ENCODE measurements at regions not wholly inside any gene's neighbourhood (a gene's known extent, or its start where the extent isn't known, plus 50 kb on each side); places are given as distances from the start of the nearest gene placed in this dataset.
A peak's percentile ranks its signal among the peaks of the same experiment; 100 is the strongest.

GRCh38 chr5:56357426-56357825 lies 124.3 kb upstream of the ANKRD55 start:
- Histone ChIP-seq H3K4me3 (no peak overlapping the region), H3K27ac (no peak overlapping the region)

DNA sequence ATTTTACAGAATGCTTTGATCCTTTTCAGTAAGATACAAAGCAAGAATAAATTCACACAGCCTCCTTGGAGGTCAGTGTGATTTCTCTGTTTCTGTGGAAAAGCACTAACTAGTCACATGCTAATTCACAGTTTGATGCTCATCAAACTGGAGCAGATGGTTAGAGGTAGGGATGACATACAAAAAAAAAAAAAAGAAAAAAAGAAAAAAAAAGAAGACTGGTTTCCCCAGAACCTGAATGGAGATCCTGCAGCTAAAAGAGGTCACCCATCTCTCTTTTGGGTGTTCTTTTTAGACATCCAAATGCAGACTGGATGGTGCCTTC lies 123.7 kb upstream of the ANKRD55 start:
- peak overlapping the region in 2 of 21 experiments; percentile 34 to 55 for H3K27ac ChIP-seq

GRCh38 chr5:56356121-56356835 lies 123.1 kb upstream of the ANKRD55 start:
- peak overlapping the region in 2 of 21 experiments; percentile 34 to 55 for H3K27ac ChIP-seq

More for the DNA sequence above, 123.7 kb upstream of the ANKRD55 start:
- H3K4me3 ChIP-seq, result no peak overlapping the region

DNA sequence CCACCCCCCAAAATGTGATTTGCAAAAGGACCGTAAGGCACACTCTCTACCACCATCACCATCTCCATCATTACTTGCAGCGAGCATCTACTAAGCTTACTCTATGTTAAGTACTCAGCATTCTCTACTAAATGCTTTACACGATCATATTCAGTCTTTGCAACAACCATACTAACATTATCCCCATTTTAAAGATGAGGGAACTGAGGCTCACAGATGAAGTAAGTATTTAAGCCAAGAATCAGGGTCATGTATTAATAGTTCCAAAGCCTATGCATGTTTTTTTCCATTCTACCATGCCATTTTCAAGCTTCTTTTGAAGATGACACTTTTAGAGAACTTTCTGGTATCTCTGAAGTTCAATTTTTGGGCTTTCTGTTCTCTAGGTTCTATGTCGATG lies 121.7 kb upstream of the ANKRD55 start:
- no peak overlapping the region for H3K4me3 ChIP-seq
- no peak overlapping the region for H3K27ac ChIP-seq

More at GRCh38 chr5:56356121-56356835, 123.1 kb upstream of the ANKRD55 start:
- H3K4me3 ChIP-seq, result no peak overlapping the region

- H3K4me3 ChIP-seq, result no peak overlapping the region
- H3K27ac ChIP-seq, result no peak overlapping the region
Observed at GRCh38 chr5:56352808-56353590, 119.9 kb upstream of the ANKRD55 start.

- no peak overlapping the region for H3K4me3 ChIP-seq
- peak overlapping the region in 2 of 21 experiments; percentile 24 to 48 for H3K27ac ChIP-seq
Observed at GRCh38 chr5:56350597-56351170, 117.6 kb upstream of the ANKRD55 start.

- peak overlapping the region in 2 of 21 experiments; percentile 48 to 51 for H3K27ac ChIP-seq
- no peak overlapping the region for H3K4me3 ChIP-seq
Observed at GRCh38 chr5:56350011-56350596, 117.0 kb upstream of the ANKRD55 start.

DNA sequence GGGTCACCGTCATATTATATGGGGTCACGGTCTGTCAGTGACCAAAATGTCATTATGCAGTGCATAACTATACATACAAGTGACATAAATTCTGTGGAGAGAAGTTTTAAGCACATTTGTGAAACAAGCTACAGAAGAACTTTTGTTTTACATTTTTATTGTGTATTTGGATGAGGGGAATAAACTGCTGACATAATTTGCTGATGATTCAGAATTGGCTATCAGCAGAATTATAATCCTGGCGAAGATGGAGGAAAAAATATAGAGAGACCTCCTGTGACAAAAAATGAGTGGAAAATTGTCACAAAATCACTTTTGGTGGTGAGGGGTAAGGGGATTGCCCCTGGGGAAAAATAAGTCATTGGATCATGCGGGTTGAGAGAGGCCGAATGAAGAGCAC lies 116.3 kb upstream of the ANKRD55 start:
- H3K27ac ChIP-seq, result peak overlapping the region in 1 of 21 experiments; percentile 51

DNA sequence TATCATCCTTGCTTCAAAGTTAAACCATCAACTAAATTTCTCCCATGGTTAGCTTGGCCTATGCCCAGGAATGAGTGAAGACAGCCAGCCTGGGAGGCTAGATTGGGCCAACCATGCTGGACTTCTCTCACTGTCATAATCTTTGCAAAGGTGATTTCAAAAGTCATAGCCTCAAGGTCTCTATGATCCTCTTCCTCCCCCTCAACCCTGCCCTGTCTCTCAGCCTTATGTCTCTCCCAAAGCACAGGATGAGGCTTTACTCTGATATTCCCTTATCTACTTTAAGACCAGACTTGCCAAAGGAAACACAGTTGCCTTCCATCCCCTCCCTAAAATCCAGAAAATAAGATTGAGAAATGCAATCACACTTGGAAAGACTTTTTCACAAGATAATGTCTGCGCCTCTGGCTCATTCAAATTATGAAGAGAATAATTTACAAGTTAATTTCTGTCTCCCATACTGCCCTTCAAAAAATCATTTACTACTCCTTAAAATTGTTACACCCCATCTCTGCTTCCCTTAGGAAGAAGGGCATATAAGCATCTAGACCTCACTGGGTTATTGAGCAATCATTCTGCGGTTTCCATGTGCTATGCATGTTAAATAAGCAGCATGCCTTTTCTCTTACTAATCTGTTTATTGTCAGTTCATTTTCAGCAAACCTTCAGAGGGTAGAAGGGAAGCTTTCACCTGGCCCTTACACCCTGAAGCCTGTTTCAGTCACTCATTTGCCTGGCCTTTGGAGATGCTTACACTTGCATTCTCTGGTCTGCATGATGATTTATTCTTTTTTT lies 113.8 kb upstream of the ANKRD55 start:
- H3K27ac ChIP-seq, result peak overlapping the region in 4 of 21 experiments; percentile 12 to 57 (median 33)
- no peak overlapping the region for H3K4me3 ChIP-seq

More for the DNA sequence above, 116.3 kb upstream of the ANKRD55 start:
- H3K4me3 ChIP-seq, result no peak overlapping the region

DNA sequence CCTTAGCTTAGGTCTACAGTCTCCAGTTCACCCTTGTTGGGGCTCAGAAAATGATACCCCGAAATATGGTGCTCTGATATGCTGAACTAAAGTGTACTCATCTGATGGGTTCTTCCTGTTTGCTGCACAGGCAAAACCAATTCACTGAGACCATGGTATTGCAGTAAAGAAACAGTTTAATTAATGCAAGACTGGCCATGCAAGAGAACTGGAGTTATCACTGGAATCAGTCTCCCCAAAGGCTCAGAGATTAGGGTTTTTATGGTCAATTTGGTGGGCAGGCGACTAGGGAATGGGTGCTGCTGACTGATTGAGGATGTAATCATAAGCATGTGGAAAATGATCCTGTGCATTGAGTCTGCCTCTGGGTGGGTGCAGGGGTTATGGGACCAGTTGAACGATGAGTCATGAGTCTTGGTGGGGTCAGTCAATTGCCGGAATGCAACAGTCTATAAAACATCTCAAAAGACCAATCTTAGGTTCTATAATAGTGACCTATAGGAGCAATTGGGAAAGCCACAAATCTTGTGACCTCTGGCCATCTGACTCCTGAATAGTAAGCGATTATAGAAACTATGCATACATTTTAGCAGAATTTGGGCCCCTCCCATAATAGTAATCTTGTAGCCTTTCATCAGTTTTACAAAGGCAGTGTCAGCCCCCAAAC lies 113.0 kb upstream of the ANKRD55 start:
- Histone ChIP-seq H3K27ac (peak overlapping the region in 3 of 21 experiments; percentile 12 to 57 (median 21)), H3K4me3 (no peak overlapping the region)

DNA sequence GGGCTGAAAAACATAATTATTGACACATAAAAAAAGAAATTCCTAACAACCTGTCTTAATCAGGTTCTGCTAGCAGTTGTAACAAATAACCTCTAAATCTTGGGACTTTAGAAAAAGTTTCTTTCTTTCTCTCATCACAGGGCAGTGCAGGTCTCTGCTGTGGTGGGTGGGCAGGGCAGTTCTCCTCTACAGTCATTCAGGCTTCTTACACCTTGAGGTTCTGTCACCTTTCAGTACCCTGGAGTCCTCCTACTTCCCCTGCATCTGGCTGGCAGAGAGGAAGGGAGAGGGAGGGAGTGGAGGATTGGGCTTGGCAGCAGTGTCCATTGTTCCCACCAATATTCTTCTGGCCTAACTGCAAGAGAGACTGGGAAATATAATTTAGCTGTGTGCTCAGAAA lies 112.2 kb upstream of the ANKRD55 start:
- no peak overlapping the region for H3K4me3 ChIP-seq
- H3K27ac ChIP-seq, result no peak overlapping the region

DNA sequence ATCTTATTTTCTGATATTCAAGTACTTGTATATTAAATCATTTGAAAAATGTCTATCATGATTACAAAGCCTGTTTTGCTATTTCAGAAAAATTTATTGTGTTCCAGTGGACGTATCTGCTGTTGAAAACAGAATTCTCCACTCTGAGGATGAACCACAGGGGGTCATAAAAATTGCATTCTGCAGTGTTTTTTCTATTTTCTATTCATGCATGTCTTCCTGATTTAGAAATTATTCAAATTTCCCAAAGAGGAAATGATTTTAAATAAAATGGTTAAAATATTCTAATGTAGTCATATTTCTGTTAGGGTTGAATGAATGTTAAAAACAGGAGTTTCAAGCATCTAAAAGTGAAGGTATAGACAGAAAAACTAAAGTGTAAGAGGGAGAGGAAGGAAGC lies 111.5 kb upstream of the ANKRD55 start:
- Histone ChIP-seq H3K4me3 (no peak overlapping the region), H3K27ac (no peak overlapping the region)

- H3K4me3 ChIP-seq, result no peak overlapping the region
- no peak overlapping the region for H3K27ac ChIP-seq
Observed at GRCh38 chr5:56343988-56344387, 110.9 kb upstream of the ANKRD55 start.

- no peak overlapping the region for H3K27ac ChIP-seq
- H3K4me3 ChIP-seq, result no peak overlapping the region
Observed at GRCh38 chr5:56342616-56343015, 109.5 kb upstream of the ANKRD55 start.

GRCh38 chr5:56340196-56340980 lies 107.3 kb upstream of the ANKRD55 start:
- Histone ChIP-seq H3K27ac (no peak overlapping the region), H3K4me3 (no peak overlapping the region)

DNA sequence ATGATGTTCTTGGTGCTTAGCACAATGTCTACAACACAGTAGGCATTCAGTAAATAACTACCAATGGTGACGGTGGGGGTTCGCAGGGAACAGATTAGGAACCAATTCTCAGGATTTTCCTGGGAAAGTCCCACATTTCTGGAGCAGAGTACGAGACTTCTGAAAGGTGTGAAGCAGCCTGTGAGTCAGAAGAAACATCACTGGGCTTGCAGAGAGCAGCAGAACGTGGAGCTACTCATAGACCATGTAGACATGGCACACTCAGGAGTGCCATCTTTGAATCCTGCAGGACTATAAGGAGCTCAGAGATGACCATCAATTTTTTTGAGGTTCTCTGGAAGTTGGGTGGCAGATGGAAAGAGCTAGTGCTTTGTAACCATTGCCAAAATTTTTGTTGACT lies 106.6 kb upstream of the ANKRD55 start:
- no peak overlapping the region for H3K4me3 ChIP-seq
- no peak overlapping the region for H3K27ac ChIP-seq

DNA sequence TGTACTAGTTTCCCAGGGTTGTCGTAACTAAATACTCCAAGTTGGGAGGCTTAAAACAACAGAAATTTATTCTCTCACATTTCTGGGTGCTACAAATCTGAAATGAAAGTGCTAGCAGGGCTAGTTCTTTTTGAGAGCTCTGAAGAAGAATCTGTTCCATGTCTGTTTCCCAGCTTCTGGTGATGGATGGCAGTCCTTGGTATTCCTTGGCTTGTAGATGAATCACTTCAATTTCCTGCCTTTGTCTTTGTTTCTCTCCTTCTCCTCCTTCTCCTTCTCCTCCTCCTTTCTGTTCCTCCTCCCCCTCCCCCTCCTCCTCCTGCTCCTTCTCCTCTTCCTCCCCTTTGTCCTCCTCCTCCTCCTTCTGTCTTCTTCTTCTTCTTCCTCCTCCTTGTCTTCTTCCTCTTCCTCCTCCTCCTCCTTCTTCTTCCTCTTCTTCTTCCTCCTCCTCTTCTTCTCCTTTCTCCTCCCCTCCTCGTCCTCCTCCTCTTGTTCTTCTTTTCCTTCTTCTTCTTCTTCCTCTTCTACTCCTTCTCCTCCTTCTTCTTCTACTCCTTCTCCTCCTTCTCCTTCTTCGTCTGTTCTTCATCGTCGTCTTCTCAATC lies 104.7 kb upstream of the ANKRD55 start:
- Histone ChIP-seq H3K4me3 (no peak overlapping the region), H3K27ac (no peak overlapping the region)

DNA sequence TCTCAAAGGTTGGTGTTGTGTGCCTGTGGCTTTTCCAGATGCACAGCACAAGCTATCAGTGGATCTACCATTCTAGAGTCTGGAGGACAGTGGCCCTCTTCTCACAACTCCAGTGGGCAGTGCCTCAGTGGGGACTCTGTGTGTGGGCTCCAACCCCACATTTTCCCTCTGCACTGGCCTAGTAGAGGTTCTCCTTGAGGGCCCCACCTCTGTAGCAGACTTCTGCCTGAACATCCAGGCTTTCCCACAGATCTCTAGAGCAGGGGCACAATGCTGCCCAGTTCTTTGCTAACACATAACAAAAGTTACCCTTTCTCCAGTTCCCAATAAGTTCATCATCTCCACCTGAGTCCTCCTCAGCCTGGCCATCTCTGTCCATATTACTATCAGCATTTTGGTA lies 102.1 kb upstream of the ANKRD55 start:
- H3K4me3 ChIP-seq, result no peak overlapping the region
- H3K27ac ChIP-seq, result no peak overlapping the region

Measured in skin epidermis (tissue), 12 donors.